MM.1S (cell line): ENCODE measurements at regions not wholly inside any gene's neighbourhood (a gene's known extent, or its start where the extent isn't known, plus 50 kb on each side); places are given as distances from the start of the nearest gene placed in this dataset.

Source experiments
- DNase-seq: peaks from one replicate; pipeline ENCODE4 v3.0.0-alpha.2; 2015
- H2AFZ ChIP-seq: fragments of 300-600 bp; sonication (generic); 2 replicates; pipeline ENCODE4 v1.6.0; 2016; ENCODE audit warnings: antibody characterized with exemption, low read length
- H3F3A ChIP-seq: fragments of 300-600 bp; sonication (generic); 2 replicates; pipeline ENCODE4 v1.6.1; 2016; ENCODE audit warnings: mild to moderate bottlenecking, antibody characterized with exemption, low read length, moderate library complexity, mixed read lengths; ENCODE audit not compliant: insufficient read depth
- H3K27ac ChIP-seq: fragments of 300-600 bp; sonication (generic); 2 replicates; pipeline ENCODE4 v1.5.1; 2016; ENCODE audit warnings: mild to moderate bottlenecking, low read length
- H3K27me3 ChIP-seq: fragments of 300-600 bp; sonication (generic); replicated peaks from 2 replicates; pipeline ENCODE4 v1.6.0; 2016; ENCODE audit warnings: low read length; ENCODE audit not compliant: insufficient read depth
- H3K36me3 ChIP-seq: fragments of 300-600 bp; sonication (generic); replicated peaks from 2 replicates; pipeline ENCODE4 v1.6.1; 2016; ENCODE audit warnings: mild to moderate bottlenecking, low read length, mixed read lengths; ENCODE audit not compliant: insufficient read depth
- H3K4me1 ChIP-seq: fragments of 300-600 bp; sonication (generic); 2 replicates; pipeline ENCODE4 v1.6.1; 2016; ENCODE audit warnings: low read length, mixed read lengths
- H3K4me2 ChIP-seq: fragments of 300-600 bp; sonication (generic); 2 replicates; pipeline ENCODE4 v1.6.0; 2016; ENCODE audit warnings: low read depth, low read length
- H3K4me3 ChIP-seq: fragments of 300-600 bp; sonication (generic); 2 replicates; pipeline ENCODE4 v1.5.1; 2016; ENCODE audit warnings: low read length, mixed read lengths
- H3K79me2 ChIP-seq: fragments of 300-600 bp; sonication (generic); 2 replicates; pipeline ENCODE4 v1.6.1; 2016; ENCODE audit warnings: mixed run types, low read length, mixed read lengths
- H3K9ac ChIP-seq: fragments of 300-600 bp; sonication (generic); 2 replicates; pipeline ENCODE4 v1.6.1; 2016; ENCODE audit warnings: low read length, mixed read lengths
- H3K9me2 ChIP-seq: fragments of 300-600 bp; sonication (generic); replicated peaks from 2 replicates; pipeline ENCODE4 v1.6.1; 2016; ENCODE audit warnings: mild to moderate bottlenecking, low read length, mixed read lengths; ENCODE audit not compliant: insufficient read depth
- H3K9me3 ChIP-seq: fragments of 300-600 bp; sonication (generic); replicated peaks from 2 replicates; pipeline ENCODE4 v1.6.1; 2016; ENCODE audit warnings: mild to moderate bottlenecking, low read length, mixed read lengths; ENCODE audit not compliant: insufficient read depth
- H4K20me1 ChIP-seq: fragments of 300-600 bp; sonication (generic); 2 replicates; pipeline ENCODE4 v1.6.1; 2016; ENCODE audit warnings: mild to moderate bottlenecking, low read length, moderate library complexity, mixed read lengths; ENCODE audit not compliant: insufficient read depth
- CTCF ChIP-seq: fragments of 300-600 bp; sonication (generic); IDR thresholded peaks from 2 replicates; pipeline ENCODE4 v1.5.1; 2016; ENCODE audit warnings: antibody characterized with exemption, low read length, mixed read lengths
- EZH2 ChIP-seq: fragments of 300-600 bp; sonication (generic); optimal IDR thresholded peaks from 2 replicates; pipeline ENCODE3; 2017; ENCODE audit warnings: low read depth, mild to moderate bottlenecking, antibody characterized with exemption, low read length, mixed read lengths
- EZH2phosphoT487 ChIP-seq: fragments of 300-600 bp; sonication (generic); IDR thresholded peaks from 2 replicates; pipeline ENCODE4 v1.6.1; 2018; ENCODE audit warnings: antibody characterized with exemption, low read length

GRCh38 chr13:70789751-70790150, 681.5 kb upstream of the KLHL1 start:
- H3K4me3 ChIP-seq: no peak overlapping the region
- H2AFZ ChIP-seq: no peak overlapping the region
- H3K9ac ChIP-seq: no peak overlapping the region
- no peaks in the 10 kb centered on the region for H3F3A ChIP-seq
- H3K36me3 ChIP-seq: no peaks in the 10 kb centered on the region
- no peaks in the 10 kb centered on the region for H3K27me3 ChIP-seq
- no peak overlapping the region for H3K27ac ChIP-seq
- H4K20me1 ChIP-seq: no peaks in the 10 kb centered on the region
- H3K4me2 ChIP-seq: no peak overlapping the region
- H3K79me2 ChIP-seq: no peaks in the 10 kb centered on the region
- no peaks in the 10 kb centered on the region for H3K4me1 ChIP-seq
- H3K9me3 ChIP-seq: no peaks in the 10 kb centered on the region
- no peak for TF ChIP-seq EZH2phosphoT487
- no peak for TF ChIP-seq CTCF
- TF ChIP-seq EZH2: no peak
- no peaks in the 10 kb centered on the region for H3K9me2 ChIP-seq
- DNase-seq: no peak

- Histone ChIP-seq H3F3A (no peaks in the 10 kb centered on the region), H3K4me2 (no peak overlapping the region), H3K9ac (no peak overlapping the region), H4K20me1 (no peaks in the 10 kb centered on the region), H3K4me3 (no peak overlapping the region), H3K4me1 (no peaks in the 10 kb centered on the region), H3K79me2 (no peaks in the 10 kb centered on the region), H2AFZ (no peak overlapping the region), H3K36me3 (no peaks in the 10 kb centered on the region), H3K9me2 (no peaks in the 10 kb centered on the region), H3K27me3 (no peaks in the 10 kb centered on the region), H3K9me3 (no peaks in the 10 kb centered on the region), H3K27ac (no peak overlapping the region)
- TF ChIP-seq EZH2: no peak
- DNase-seq: no peak
Observed at GRCh38 chr13:70788074-70788473, 679.8 kb upstream of the KLHL1 start.

- no peaks in the 10 kb centered on the region for H3K36me3 ChIP-seq
- no peaks in the 10 kb centered on the region for H3K4me1 ChIP-seq
- H3K9me3 ChIP-seq: no peaks in the 10 kb centered on the region
- no peaks in the 10 kb centered on the region for H4K20me1 ChIP-seq
- H3K4me2 ChIP-seq: no peak overlapping the region
- H3K4me3 ChIP-seq: no peak overlapping the region
- H3K27me3 ChIP-seq: no peaks in the 10 kb centered on the region
- no peak overlapping the region for H3K27ac ChIP-seq
- no peak overlapping the region for H3K9ac ChIP-seq
- no peaks in the 10 kb centered on the region for H3F3A ChIP-seq
- no peaks in the 10 kb centered on the region for H3K9me2 ChIP-seq
- H2AFZ ChIP-seq: no peak overlapping the region
- TF ChIP-seq CTCF (no peak), EZH2phosphoT487 (no peak), EZH2 (no peak)
- no peak for DNase-seq
- H3K79me2 ChIP-seq: no peaks in the 10 kb centered on the region
Observed at GRCh38 chr13:70784207-70784989, 676.1 kb upstream of the KLHL1 start.

GRCh38 chr13:70769817-70770216, 661.6 kb upstream of the KLHL1 start:
- Histone ChIP-seq H3K36me3 (no peaks in the 10 kb centered on the region), H3K79me2 (no peaks in the 10 kb centered on the region), H3K4me2 (no peak overlapping the region), H3K9me3 (no peaks in the 10 kb centered on the region), H3K4me1 (no peaks in the 10 kb centered on the region), H3K27me3 (no peaks in the 10 kb centered on the region), H3F3A (no peaks in the 10 kb centered on the region), H4K20me1 (no peaks in the 10 kb centered on the region), H3K9ac (no peak overlapping the region), H2AFZ (no peak overlapping the region), H3K9me2 (no peaks in the 10 kb centered on the region), H3K4me3 (no peak overlapping the region), H3K27ac (no peak overlapping the region)
- no peak for DNase-seq
- TF ChIP-seq EZH2phosphoT487 (no peak), EZH2 (no peak), CTCF (no peak)
